CD4-positive, alpha-beta memory T cell (primary cell): ENCODE measurements at regions not wholly inside any gene's neighbourhood (a gene's known extent, or its start where the extent isn't known, plus 50 kb on each side); places are given as distances from the start of the nearest gene placed in this dataset.
"Not testable (repeated sequence)": the region's sequence is repeated elsewhere in the genome, so short reads cannot be mapped to it uniquely, and the experiment has no call there.

Experiments used
- CTCF ChIA-PET: fragments of 350-600 bp; sonication (Branson Sonifier 250); formaldehyde crosslinking; loops from one replicate; lab custom pipeline; 2021; ENCODE audit warnings: inconsistent platforms; ENCODE audit not compliant: partially characterized antibody; lab: Charles Lee
- POLR2A ChIA-PET: fragments of 350-600 bp; sonication (Branson Sonifier 250); formaldehyde crosslinking; loops from one replicate; lab custom pipeline; 2021; ENCODE audit not compliant: partially characterized antibody; lab: Charles Lee
- DNase-seq, 5 donors: peaks; one replicate each; pipeline versions ENCODE4 v3.0.0 to v3.0.0-alpha.2; 2020 to 2022; ENCODE audit warnings: mixed read lengths in 1 of 5
- H3K27ac ChIP-seq: one replicate; pipeline ENCODE4 v1.7.0; 2013; ENCODE audit warnings: low read depth, low read length
- H3K27me3 ChIP-seq: 2 replicates; pipeline ENCODE4 v1.7.0; 2013; ENCODE audit warnings: mild to moderate bottlenecking, low read length, moderate library complexity; ENCODE audit not compliant: insufficient read depth
- H3K36me3 ChIP-seq: 2 replicates; pipeline ENCODE4 v1.7.0; 2013; ENCODE audit warnings: mild to moderate bottlenecking, low read length, moderate library complexity; ENCODE audit not compliant: insufficient read depth
- H3K4me1 ChIP-seq: 2 replicates; pipeline ENCODE4 v1.7.0; 2013; ENCODE audit warnings: mild to moderate bottlenecking, low read length, moderate library complexity; ENCODE audit not compliant: insufficient read depth
- H3K4me3 ChIP-seq, 2 donors: one replicate each; pipeline ENCODE4 v1.7.0; 2013; ENCODE audit warnings: low read length in 2 of 2, mild to moderate bottlenecking in 1 of 2
- H3K9me3 ChIP-seq, 2 donors: one replicate each; pipeline ENCODE4 v1.7.0; 2013; ENCODE audit warnings: low read length in 2 of 2, control low read depth in 1 of 2; ENCODE audit not compliant: control insufficient read depth in 1 of 2
- H3K27ac Mint-ChIP-seq, 7 donors: one replicate each; pipeline ENCODE4 v1.8.0; 2020 to 2021; ENCODE audit warnings: mixed read lengths in 7 of 7, mild to moderate bottlenecking in 6 of 7, inconsistent platforms in 3 of 7, moderate library complexity in 3 of 7
- H3K27me3 Mint-ChIP-seq, 2 donors: one replicate each; pipeline ENCODE4 v1.8.0; 2020 to 2021; ENCODE audit warnings: mixed read lengths in 2 of 2
- H3K36me3 Mint-ChIP-seq, 2 donors: one replicate each; pipeline ENCODE4 v1.8.0; 2020 to 2021; ENCODE audit warnings: mixed read lengths in 2 of 2, inconsistent platforms in 1 of 2, mild to moderate bottlenecking in 1 of 2
- H3K4me1 Mint-ChIP-seq, 4 donors: one replicate each; pipeline ENCODE4 v1.8.0; 2020 to 2021; ENCODE audit warnings: mixed read lengths in 4 of 4, mild to moderate bottlenecking in 1 of 4
- H3K4me3 Mint-ChIP-seq, 8 donors: one replicate each; pipeline ENCODE4 v1.8.0; 2020 to 2021; ENCODE audit warnings: mixed read lengths in 8 of 8, mild to moderate bottlenecking in 7 of 8, moderate library complexity in 6 of 8, inconsistent platforms in 3 of 8
- H3K9me3 Mint-ChIP-seq, 8 donors: one replicate each; pipeline ENCODE4 v1.8.0; 2020 to 2021; ENCODE audit warnings: mixed read lengths in 8 of 8, mild to moderate bottlenecking in 5 of 8, inconsistent platforms in 3 of 8, moderate library complexity in 1 of 8
- intact Hi-C: fragments of 100-400 bp; cut with micrococcal nuclease; formaldehyde crosslinking; loops from one replicate; pipeline ENCODE4 v1.15.1; 2023

DNA sequence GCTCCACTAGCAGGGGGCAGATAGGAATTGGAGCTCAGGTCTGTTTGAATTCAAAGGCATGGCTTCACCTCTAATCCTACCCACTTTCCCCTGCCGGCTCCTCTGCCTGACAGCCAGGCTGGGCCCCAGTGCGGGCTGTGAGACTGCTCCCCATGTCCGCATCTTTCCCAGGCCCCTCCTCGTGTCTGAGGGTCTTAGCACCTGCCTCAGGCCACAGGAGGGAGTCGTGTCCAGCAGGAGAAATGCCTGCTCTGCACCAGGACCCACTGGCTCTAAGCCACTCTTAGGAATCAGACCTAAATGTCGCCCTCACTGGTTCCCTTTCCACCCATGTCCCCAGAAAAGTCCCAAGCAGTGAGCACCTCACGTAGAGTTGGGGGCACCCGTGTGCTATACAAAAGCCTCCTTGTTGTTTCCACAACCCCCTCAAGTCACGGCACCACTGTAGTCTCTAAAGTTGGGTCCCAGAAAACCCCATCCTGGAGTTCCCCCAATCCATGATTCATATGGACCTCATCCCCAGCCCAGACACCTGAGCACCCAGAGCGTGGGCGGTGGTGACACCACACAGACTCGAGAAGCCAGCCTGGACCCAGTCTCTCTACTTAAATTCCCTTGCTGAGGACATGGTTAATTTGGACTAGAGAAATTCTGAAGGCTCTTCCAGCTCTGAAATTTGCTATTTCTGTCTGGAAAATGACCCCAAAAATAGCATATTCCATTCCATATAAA lies 466.4 kb upstream of the ZMIZ1 start:
- Mint-ChIP-seq H3K27me3 (peaks cover 4 to 7% of the 10 kb centered on the region in 2 donors), H3K4me1 (no peaks in the 10 kb centered on the region), H3K9me3 (peaks cover 0 to 2% (median 0%) of the 10 kb centered on the region in 8 donors), H3K36me3 (no peaks in the 10 kb centered on the region), H3K27ac (no peak overlapping the region), H3K4me3 (no peak overlapping the region)
- ChIA-PET POLR2A (no interaction called here), CTCF (no interaction called here)
- H3K4me1 ChIP-seq = no peaks in the 10 kb centered on the region
- no peaks in the 10 kb centered on the region for H3K36me3 ChIP-seq
- intact Hi-C loops = no loop called here
- DNase-seq = no peak
- H3K27me3 ChIP-seq = no peaks in the 10 kb centered on the region
- H3K4me3 ChIP-seq = no peak overlapping the region
- no peaks in the 10 kb centered on the region for H3K9me3 ChIP-seq
- H3K27ac ChIP-seq = no peak overlapping the region

DNA sequence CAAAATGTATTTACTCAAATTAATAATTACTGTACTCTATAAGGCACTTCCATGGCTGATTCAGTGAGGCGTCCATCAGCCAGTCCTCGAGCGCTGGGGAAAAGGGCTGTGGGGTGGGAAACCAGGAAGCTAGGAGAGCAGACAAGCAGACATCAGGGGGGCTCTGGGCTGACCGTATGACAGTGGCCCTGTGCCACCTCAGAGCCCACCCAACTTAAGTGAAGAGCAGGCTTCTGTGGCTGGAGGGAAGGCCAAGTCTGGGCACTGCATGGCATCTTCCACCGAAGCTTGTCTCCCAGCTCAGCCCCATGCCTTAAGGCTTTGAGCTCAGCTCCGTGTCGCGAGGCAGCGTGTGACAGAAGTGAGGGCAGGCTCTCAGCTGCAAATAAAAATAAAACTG lies 464.5 kb upstream of the ZMIZ1 start:
- no peak overlapping the region for H3K4me3 ChIP-seq
- no peak for DNase-seq
- CTCF ChIA-PET = no interaction called here

DNA sequence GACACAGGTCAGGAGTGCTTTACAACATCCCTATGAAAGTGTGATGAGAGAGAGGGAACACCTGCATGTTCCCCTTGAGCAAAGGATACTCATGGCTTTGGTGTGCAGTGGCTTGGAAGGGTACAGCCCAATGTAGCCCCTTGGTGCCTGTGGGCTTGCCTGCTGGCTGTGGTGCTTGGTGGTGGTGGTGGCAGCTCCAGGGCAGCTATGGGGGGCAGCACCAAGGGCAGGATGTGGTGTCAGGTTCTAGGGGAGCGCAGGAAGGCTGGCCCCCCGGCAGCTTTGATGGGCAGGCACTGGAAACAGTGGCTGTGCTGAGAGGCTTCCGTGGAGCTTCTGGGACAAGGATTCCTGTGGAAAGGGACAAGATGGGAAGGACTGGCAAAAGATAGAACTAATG lies 464.0 kb upstream of the ZMIZ1 start:
- no peaks in the 10 kb centered on the region for H3K4me1 ChIP-seq
- no peak overlapping the region for H3K4me3 Mint-ChIP-seq
- peaks cover 4 to 5% of the 10 kb centered on the region in 2 donors for H3K27me3 Mint-ChIP-seq
- H3K36me3 Mint-ChIP-seq = no peaks in the 10 kb centered on the region
- no peak for DNase-seq
- no peak overlapping the region for H3K27ac Mint-ChIP-seq
- H3K4me1 Mint-ChIP-seq = no peaks in the 10 kb centered on the region
- no peak overlapping the region for H3K4me3 ChIP-seq
- no peaks in the 10 kb centered on the region for H3K27me3 ChIP-seq
- ChIA-PET CTCF (no interaction called here), POLR2A (no interaction called here)
- intact Hi-C loops = no loop called here
- H3K9me3 Mint-ChIP-seq = peaks cover 0 to 13% (median 7%) of the 10 kb centered on the region in 8 donors
- H3K9me3 ChIP-seq = no peaks in the 10 kb centered on the region
- no peak overlapping the region for H3K27ac ChIP-seq
- H3K36me3 ChIP-seq = no peaks in the 10 kb centered on the region

More for the DNA sequence above, 464.5 kb upstream of the ZMIZ1 start:
- Histone ChIP-seq H3K27ac (no peak overlapping the region), H3K4me1 (no peaks in the 10 kb centered on the region), H3K9me3 (no peaks in the 10 kb centered on the region), H3K27me3 (no peaks in the 10 kb centered on the region), H3K36me3 (no peaks in the 10 kb centered on the region)
- intact Hi-C loops = no loop called here
- no peak overlapping the region for H3K4me3 Mint-ChIP-seq
- no peaks in the 10 kb centered on the region for H3K36me3 Mint-ChIP-seq
- peaks cover 0 to 10% (median 5%) of the 10 kb centered on the region in 8 donors for H3K9me3 Mint-ChIP-seq
- H3K27ac Mint-ChIP-seq = no peak overlapping the region
- POLR2A ChIA-PET = no interaction called here
- H3K4me1 Mint-ChIP-seq = no peaks in the 10 kb centered on the region
- H3K27me3 Mint-ChIP-seq = peaks cover 4 to 5% of the 10 kb centered on the region in 2 donors

DNA sequence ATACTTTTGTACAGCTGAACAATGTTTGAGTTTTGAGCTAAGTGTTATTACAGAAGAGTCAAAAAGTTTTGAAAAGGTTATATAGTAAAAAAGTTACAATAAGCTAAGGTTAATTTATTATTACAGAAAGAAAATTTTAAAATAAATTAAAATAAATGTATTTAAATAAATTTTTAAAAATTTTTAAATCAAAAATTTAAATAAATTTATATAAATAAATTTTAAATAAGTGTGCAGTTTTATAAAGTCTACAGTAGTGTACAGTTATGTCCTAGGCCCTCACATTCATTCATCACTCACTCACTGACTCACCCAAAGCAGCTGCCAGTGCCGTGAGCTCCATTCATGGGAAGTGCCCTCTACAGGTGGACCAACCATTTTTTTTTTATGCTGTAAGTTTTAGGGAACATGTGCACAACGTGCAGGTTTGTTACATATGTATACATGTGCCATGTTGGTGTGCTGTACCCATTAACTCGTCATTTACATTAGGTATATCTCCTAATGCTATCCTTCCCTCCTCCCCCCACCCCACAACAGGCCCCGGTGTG lies 462.9 kb upstream of the ZMIZ1 start:
- no peak overlapping the region for H3K27ac ChIP-seq
- no peaks in the 10 kb centered on the region for H3K27me3 ChIP-seq
- peaks cover 0 to 4% of the 10 kb centered on the region in 2 donors for H3K36me3 Mint-ChIP-seq
- no peaks in the 10 kb centered on the region for H3K36me3 ChIP-seq
- no peaks in the 10 kb centered on the region for H3K4me1 Mint-ChIP-seq
- peaks cover 7 to 8% of the 10 kb centered on the region in 2 donors for H3K27me3 Mint-ChIP-seq
- H3K4me3 Mint-ChIP-seq = no peak overlapping the region
- ChIA-PET CTCF (no interaction called here), POLR2A (no interaction called here)
- H3K27ac Mint-ChIP-seq = no peak overlapping the region
- intact Hi-C loops = no loop called here
- H3K9me3 Mint-ChIP-seq = peaks cover 3 to 23% (median 15%) of the 10 kb centered on the region in 8 donors
- H3K9me3 ChIP-seq = no peaks in the 10 kb centered on the region
- H3K4me3 ChIP-seq = no peak overlapping the region
- DNase-seq = no peak
- no peaks in the 10 kb centered on the region for H3K4me1 ChIP-seq

DNA sequence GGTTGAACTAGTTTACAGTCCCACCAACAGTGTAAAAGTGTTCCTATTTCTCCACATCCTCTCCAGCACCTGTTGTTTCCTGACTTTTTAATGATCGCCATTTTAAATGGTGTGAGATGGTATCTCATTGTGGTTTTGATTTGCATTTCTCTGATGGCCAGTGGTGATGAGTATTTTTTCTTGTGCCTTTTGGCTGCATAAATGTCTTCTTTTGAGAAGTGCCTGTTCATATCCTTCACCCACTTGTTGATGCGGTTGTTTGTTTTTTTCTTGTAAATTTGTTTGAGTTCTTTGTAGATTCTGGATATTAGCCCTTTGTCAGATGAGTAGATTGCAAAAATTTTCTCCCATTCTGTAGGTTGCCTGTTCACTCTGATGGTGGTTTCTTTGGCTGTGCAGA lies 462.0 kb upstream of the ZMIZ1 start:
- H3K36me3 ChIP-seq, POLR2A ChIA-PET, CTCF ChIA-PET, H3K4me3 Mint-ChIP-seq, H3K4me1 ChIP-seq, H3K9me3 ChIP-seq, H3K27ac ChIP-seq, H3K27me3 Mint-ChIP-seq, DNase-seq, H3K36me3 Mint-ChIP-seq, H3K4me3 ChIP-seq, intact Hi-C loops, H3K27ac Mint-ChIP-seq, H3K4me1 Mint-ChIP-seq, H3K27me3 ChIP-seq: not testable (repeated sequence)
- H3K9me3 Mint-ChIP-seq = peaks cover 3 to 23% (median 18%) of the 10 kb centered on the region in 8 donors

DNA sequence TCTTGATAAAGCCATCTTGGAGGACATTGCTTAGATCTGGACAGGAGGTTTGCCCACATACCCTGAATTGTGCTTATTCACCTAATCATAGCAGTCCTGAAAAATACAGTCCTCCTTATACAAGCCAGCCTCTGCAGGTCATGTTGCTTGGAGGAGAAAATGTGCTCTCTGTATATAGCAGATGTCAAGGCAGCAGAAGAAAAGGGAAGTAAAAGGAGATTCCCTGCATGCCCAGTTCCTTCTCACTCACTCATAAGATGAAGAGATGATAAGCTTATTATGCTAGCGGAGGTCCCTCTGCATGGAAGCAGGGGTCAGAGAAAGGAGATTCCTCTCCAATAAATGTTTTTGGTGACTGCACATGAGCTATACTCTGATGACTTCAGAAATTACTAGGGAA lies 458.8 kb upstream of the ZMIZ1 start:
- peaks cover 3 to 23% (median 22%) of the 10 kb centered on the region in 8 donors for H3K9me3 Mint-ChIP-seq
- H3K36me3 Mint-ChIP-seq = peaks cover 0 to 4% of the 10 kb centered on the region in 2 donors
- peaks cover 4 to 14% of the 10 kb centered on the region in 2 donors for H3K27me3 Mint-ChIP-seq
- Histone ChIP-seq H3K4me1 (no peaks in the 10 kb centered on the region), H3K4me3 (no peak overlapping the region), H3K9me3 (no peaks in the 10 kb centered on the region), H3K36me3 (no peaks in the 10 kb centered on the region), H3K27ac (no peak overlapping the region), H3K27me3 (no peaks in the 10 kb centered on the region)
- no peaks in the 10 kb centered on the region for H3K4me1 Mint-ChIP-seq
- no peak overlapping the region for H3K4me3 Mint-ChIP-seq
- intact Hi-C loops = no loop called here
- CTCF ChIA-PET = no interaction called here
- POLR2A ChIA-PET = no interaction called here
- H3K27ac Mint-ChIP-seq = no peak overlapping the region
- DNase-seq = no peak

DNA sequence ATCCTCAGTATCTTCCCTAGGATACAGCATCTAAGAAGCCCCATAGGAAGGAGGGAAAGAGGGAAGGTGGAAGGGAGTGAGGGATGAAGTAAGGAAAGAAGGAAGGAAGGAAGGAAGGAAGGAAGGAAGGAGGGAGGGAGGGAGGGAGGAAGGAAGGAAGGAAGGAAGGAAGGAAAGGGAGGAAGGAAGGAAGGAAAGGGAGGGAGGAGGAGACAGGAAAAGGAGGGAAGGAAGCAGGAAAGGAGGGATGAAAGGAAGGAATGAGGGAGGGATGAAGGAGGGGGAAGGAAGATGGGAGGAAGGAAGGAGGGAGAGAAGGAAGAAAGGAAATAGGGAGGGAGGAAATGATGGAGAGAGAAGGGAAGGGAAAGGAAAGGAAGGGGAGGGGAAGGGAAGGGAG lies 455.6 kb upstream of the ZMIZ1 start:
- peaks cover 0 to 4% of the 10 kb centered on the region in 2 donors for H3K36me3 Mint-ChIP-seq
- Histone ChIP-seq H3K4me3 (no peak overlapping the region), H3K9me3 (no peaks in the 10 kb centered on the region), H3K4me1 (no peaks in the 10 kb centered on the region), H3K27me3 (no peaks in the 10 kb centered on the region), H3K36me3 (no peaks in the 10 kb centered on the region), H3K27ac (no peak overlapping the region)
- H3K4me3 Mint-ChIP-seq = no peak overlapping the region
- H3K27me3 Mint-ChIP-seq = peaks cover 11 to 24% of the 10 kb centered on the region in 2 donors
- intact Hi-C loops = no loop called here
- H3K27ac Mint-ChIP-seq = no peak overlapping the region
- ChIA-PET POLR2A (no interaction called here), CTCF (no interaction called here)
- DNase-seq = no peak
- peaks cover 3 to 23% (median 21%) of the 10 kb centered on the region in 8 donors for H3K9me3 Mint-ChIP-seq
- H3K4me1 Mint-ChIP-seq = no peaks in the 10 kb centered on the region
